HG02678 (cell line): ENCODE measurements at regions not wholly inside any gene's neighbourhood (a gene's known extent, or its start where the extent isn't known, plus 50 kb on each side); places are given as distances from the start of the nearest gene placed in this dataset.

Experiments used
- ATAC-seq: cut with Tn5 transposase; IDR thresholded peaks from one replicate; pipeline ENCODE4 v1.9.1; 2021; ENCODE audit warnings: mild to moderate bottlenecking, moderate library complexity; ENCODE audit not compliant: unreplicated experiment

DNA sequence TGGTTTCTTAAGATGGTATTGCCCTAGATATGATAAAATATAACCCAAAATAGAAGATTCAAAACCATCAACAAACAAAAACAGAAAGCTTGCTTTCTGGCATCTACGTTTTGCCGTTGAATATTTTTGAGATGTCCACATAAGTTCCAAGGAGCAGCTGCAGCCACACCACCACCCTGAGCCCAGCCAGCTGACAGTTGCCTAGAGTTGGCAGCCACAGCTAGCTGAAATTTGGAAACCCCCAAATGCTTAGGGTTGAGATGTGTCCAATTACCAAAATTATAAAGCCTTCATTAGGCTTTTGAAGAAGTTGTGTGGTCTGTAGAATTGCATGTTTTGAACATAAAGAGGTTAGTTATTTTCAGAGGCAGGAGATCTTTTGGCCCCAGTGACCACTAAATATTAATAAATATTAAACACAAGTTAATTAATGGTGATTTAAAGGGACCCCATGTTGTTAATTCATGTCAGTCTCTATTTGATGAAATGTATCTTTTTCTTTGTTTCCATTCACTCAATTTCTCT is 118.1 kb upstream of the DTNA start:
- ATAC-seq, result no peak

DNA sequence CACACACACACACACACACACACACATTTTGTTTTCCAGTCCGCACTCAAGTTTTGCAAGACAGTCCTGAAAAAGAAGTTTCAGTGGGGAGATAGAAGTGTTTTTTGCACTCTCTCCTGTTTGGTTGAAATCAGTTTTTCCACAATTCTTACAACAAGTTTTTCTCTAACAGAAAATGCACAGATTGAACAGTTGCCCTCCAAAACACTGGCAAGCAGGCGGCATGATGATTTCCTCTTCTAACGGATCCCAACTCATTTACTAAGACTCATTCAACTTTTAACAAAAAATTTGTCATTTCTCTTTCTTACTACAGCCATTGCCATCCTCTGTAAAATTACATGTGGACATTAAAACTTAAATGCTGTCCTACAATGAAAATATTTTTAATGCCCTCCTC is 117.6 kb upstream of the DTNA start:
- no peak for ATAC-seq

DNA sequence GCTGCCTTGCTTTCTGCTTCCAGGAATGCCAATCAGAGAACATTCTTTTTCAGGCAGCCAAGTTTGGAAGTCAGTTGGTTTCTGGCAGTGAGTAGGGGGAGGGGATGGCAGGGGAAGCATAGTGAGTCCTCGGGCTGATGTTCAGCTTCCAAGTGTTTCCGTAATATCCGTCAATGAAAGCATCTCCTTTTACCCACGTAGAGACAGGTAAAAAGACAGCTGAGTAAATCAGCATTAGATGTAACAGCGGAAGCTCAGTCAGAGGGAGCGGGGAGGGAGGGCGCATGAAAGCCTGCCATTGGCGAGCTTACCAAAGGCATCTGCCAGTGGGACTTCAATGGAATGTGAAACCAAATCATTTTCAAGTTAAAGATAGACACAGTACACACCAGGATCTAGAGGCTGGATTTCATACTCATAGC is 117.1 kb upstream of the DTNA start:
- no peak for ATAC-seq

DNA sequence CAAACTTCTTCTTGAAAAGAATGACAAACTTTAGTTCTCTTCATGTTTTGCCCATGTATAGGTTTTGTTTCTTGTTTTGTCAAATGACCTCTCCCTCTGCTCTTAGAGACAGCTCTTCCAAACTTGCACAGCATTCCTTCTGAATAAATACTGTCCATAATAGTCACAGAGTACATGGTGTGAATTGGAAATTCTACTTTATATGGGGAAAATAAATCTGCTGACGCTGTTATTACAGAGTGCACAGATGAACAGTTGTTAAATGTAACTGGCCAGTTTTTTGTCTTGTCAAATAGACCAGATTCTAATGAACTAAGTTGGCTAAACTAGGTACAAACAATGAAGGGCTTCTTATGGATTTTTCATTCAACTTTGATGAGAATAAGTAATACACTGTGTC is 115.8 kb upstream of the DTNA start:
- ATAC-seq, result no peak

GRCh38 chr18:34595690-34596089 is 114.4 kb upstream of the DTNA start:
- no peak for ATAC-seq

GRCh38 chr18:34598120-34598635 is 111.9 kb upstream of the DTNA start:
- no peak for ATAC-seq

GRCh38 chr18:34600158-34600557 is 109.9 kb upstream of the DTNA start:
- ATAC-seq, result no peak

DNA sequence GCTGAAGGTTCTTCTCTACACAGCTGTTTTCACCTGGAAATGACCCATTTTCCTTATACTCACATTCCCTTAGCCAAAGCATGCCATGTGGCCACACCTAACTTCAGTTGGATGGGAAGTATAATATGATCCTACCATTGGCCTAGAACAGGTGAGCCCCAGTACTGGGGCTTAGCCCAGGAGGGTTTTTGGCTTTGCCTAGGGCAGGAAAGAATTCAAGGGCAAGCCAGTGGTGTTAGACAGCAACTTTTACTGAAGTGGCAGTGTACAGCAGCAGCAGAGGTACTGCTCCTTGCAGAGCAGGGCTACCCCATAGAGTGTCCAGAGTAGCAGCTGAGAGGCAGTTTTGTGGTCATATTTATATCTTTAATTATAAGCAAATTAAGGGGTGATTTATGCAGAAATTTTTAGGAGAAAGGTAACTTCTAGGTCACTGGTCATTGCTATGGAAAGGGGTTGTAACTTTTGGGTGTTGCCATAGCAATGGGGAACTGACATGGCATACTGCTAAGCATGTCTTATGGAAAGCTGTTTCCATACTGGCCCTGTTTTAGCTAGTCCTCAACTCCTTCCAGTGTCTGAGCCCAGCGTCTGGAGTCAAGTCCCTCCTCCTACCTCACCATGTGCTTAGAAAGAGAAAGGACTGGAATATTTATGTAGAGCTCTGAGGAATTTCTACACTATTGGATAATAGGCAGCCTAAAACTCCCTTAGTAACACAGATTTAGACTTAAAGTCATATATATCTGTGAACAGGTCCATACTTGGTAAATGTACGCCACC is 109.0 kb upstream of the DTNA start:
- ATAC-seq, result no peak

DNA sequence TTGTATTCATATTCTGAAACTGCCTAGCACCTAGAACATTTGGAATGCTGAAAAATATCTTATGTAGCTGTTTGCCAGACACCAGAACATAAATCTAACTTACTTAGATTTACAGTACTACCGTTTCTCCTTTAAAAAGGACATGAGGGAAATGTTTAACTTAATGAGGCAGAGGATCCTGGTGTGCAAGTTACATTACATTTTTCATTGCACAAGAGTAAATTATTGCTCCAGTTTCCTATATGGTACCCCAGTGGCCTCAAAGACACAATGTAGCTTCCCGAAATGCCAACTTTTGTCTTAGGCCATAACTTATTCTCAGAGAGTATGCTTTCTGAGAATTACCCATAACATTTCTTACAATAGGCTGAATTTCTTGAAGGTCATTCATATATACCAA is 105.5 kb upstream of the DTNA start:
- no peak for ATAC-seq

DNA sequence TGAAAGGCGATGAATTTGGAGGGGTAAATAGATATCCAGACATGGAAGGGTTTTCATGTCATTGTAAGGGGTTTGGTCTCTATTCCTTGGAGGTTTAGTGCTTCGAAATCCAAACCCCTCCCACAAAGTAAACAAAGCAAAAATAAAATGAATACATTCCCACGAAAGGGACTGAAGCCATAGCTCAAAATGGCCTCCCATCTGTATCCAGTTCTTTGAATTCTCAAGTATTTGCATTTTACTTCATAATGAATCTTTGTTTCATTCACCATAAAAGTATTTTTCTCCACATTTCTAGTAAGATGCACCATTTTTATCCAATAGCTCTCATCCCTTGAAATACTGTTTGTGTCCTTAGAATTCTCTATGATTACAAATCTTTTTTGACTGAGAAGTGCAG is 103.2 kb upstream of the DTNA start:
- no peak for ATAC-seq

GRCh38 chr18:34608064-34608463 is 102.0 kb upstream of the DTNA start:
- no peak for ATAC-seq

- no peak for ATAC-seq
These were observed 100.0 kb upstream of the DTNA start for GRCh38 chr18:34609986-34610648.

- no peak for ATAC-seq
These were observed 98.2 kb upstream of the DTNA start for GRCh38 chr18:34611904-34612303.

DNA sequence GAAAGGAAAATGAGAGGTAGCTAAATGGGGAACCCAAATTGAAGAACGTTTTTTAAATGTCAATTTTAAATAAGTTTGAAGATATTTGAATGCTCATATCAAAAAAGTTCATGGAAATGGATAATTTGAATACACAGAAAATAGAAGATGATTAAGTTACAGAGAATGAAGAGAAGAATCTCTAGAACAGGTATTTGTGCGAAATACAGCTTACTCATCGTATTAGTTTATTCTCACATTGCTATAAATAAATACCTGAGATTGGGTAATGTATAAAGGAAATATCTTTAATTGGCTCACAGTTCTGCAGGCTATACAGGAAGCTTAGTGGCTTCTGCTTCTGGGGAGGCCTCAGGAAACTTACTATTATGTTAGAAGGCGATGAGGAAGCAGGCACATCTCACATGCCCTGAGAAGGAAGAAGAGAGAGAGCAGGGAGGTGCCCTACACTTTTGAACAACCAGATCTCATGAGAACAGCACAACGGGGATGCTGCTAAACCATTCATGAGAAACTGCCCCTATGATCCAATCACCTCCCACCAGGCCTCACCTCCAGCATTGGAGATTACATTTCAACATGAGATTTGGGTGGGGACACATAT is 89.7 kb upstream of the DTNA start:
- no peak for ATAC-seq

DNA sequence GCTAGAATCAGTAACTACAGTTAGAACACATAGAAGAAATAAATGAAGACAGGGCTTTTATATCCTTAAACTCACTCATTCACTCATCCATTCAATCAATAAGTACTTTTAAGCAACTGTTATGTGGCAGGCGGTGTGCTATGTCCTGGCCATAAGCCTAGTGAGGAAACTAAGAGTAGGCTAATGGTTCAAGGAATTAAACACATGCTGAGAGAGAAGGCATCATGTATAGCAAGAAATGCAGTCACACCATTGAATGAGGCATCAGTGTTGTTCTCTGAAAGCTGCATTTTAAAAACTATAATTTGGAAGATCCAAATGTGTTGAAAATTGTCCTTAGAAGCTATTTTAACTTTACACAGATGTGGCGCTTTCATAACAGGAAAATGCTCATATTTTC is 86.5 kb upstream of the DTNA start:
- ATAC-seq, result no peak

GRCh38 chr18:34624551-34624950 is 85.5 kb upstream of the DTNA start:
- no peak for ATAC-seq

DNA sequence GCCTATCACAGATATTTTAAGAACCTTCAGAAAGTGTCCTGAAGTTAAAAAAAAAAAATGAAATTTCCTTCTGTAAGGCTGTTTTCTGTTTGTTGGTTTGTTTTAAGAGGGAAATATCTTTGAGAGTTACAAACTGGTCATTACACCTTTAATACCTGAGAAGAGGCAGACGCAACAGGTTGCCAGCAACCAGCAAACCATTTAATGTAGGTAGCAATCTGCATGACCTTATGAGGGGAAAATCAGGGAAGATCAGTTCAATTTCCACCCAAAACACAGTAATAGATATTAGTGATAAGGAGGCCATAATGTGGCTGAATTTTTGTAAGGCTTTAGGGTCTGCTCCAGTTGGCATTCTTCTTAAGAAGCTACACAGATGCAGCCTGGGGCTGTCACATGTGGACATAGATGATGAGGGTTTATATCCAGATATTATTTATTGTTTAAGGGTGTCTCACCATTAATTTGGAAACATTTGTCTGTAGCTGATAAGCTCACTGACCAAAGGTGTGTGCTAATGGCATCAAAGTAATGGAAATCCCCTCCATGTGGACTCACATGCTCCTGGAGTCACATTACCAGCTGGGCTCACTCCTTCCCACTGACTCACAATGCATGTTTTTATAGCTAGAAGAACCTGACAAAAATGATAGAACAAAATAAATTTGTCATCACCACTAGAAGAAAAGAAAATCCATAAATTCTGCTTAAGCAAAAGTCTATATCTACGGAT is 83.5 kb upstream of the DTNA start:
- no peak for ATAC-seq

DNA sequence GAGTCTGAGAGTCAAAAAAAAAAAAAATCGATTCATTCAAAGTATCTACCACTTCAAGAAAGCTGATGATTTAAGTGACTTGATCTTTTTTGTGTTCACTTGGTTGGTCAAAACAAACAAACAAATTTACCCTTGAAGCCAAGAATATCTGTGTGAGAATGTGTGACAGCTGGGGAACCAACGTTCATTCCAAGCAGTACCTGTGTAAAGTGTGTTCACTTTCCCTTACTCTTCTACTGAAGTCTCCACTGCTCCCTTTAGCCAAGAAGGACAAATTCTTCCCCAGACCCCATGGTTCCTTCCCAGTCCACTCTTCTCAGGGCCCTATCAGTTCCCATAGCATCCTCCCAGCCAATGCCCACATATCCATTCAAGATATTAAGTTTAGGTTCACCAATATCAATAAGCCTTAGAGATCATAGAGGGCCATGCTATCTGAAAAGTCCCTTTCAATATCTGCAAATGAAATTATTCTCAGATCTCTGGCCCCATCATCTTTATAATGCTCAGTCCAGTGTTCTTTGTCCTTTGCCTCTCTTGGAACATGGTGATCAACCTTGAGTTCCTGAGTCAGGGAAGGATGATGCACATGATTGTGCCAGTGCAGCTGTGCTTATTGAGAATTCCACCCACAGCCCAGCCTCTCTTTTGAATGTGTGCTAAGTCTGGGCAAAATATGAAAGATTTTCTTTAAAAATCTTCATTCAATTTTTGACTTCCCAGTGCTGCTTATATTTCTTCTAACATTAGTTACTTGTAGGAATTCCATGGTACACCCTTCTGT is 82.8 kb upstream of the DTNA start:
- no peak for ATAC-seq

GRCh38 chr18:34631093-34631966 is 78.8 kb upstream of the DTNA start:
- no peak for ATAC-seq
